Gastrocnemius medialis (tissue), 4 donors: ENCODE measurements at regions not wholly inside any gene's neighbourhood (a gene's known extent, or its start where the extent isn't known, plus 50 kb on each side); places are given as distances from the start of the nearest gene placed in this dataset.

Experiments used
- CTCF ChIP-seq, 5 experiments: fragments of 450-650 bp in 3 of 5; fragments of 200-600 bp in 2 of 5; sonication (generic) in 2 of 5; IDR thresholded peaks in 4 of 5; conservative IDR thresholded peaks in 1 of 5; 1 replicate in 4 of 5; 2 replicates in 1 of 5; pipeline ENCODE4 v1.5.1; 2016 to 2019; ENCODE audit warnings: antibody characterized with exemption in 5 of 5, mild to moderate bottlenecking in 3 of 5, moderate library complexity in 3 of 5
- POLR2A ChIP-seq, 2 donors: fragments of 450-650 bp; IDR thresholded peaks; one replicate each; pipeline ENCODE4 v1.6.1; 2017; ENCODE audit warnings: antibody characterized with exemption in 2 of 2, mild to moderate bottlenecking in 2 of 2, moderate library complexity in 2 of 2

- TF ChIP-seq CTCF (IDR thresholded peaks at IDR 0.05 in 4 of 5, conservative IDR thresholded peaks at IDR 0.05 in 1 of 5) (no peak), POLR2A (IDR thresholded peaks at IDR 0.05) (no peak)
Measured at GRCh38 chr11:70829134-70829885, 423.1 kb downstream of the SHANK2 start.
